IPS-15b (cell line): ENCODE measurements at regions not wholly inside any gene's neighbourhood (a gene's known extent, or its start where the extent isn't known, plus 50 kb on each side); places are given as distances from the start of the nearest gene placed in this dataset.
"Not testable (repeated sequence)": the region's sequence is repeated elsewhere in the genome, so short reads cannot be mapped to it uniquely, and the experiment has no call there.

Experiments used
- H3K27me3 ChIP-seq: one replicate; pipeline ENCODE4 v1.6.1; 2013; ENCODE audit warnings: low read length; ENCODE audit not compliant: control insufficient read depth, insufficient read depth
- H3K36me3 ChIP-seq: one replicate; pipeline ENCODE4 v1.6.1; 2013; ENCODE audit warnings: low read length; ENCODE audit not compliant: control insufficient read depth, insufficient read depth
- H3K4me1 ChIP-seq: one replicate; pipeline ENCODE4 v1.6.1; 2013; ENCODE audit warnings: mild to moderate bottlenecking, low read length; ENCODE audit not compliant: control insufficient read depth, insufficient read depth
- H3K4me3 ChIP-seq: one replicate; pipeline ENCODE4 v1.5.1; 2013; ENCODE audit warnings: low read depth, low read length
- H3K9ac ChIP-seq: one replicate; pipeline ENCODE4 v1.6.1; 2013; ENCODE audit warnings: low read depth, mild to moderate bottlenecking, low read length
- H3K9me3 ChIP-seq: one replicate; pipeline ENCODE4 v1.6.1; 2013; ENCODE audit warnings: mild to moderate bottlenecking, low read length; ENCODE audit not compliant: control insufficient read depth, insufficient read depth

GRCh38 chr14:43795600-43796228 lies 711.4 kb downstream of the FSCB start:
- Histone ChIP-seq H3K27me3 (no peaks in the 10 kb centered on the region), H3K36me3 (no peaks in the 10 kb centered on the region), H3K9me3 (no peaks in the 10 kb centered on the region)

DNA sequence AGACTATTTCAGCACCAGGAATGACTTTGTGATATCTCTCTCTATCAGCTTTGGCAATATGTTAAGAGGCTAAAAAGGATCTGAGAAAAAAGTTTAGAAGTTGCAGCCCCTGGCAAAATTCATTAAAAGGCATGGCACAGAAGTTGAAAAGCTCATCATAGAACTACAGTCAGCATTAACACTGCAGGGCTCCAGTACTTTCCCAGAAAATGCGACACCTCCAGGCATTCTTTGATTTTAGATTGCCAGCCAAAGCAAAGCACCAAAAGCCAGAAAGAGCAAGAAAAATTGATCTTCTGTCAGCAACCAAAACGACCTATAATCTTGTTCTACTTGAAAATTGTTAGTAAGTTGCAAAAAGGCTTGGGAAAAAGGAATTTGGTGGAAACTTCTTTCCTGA lies 713.5 kb downstream of the FSCB start:
- Histone ChIP-seq H3K9ac (no peak overlapping the region), H3K9me3 (no peaks in the 10 kb centered on the region), H3K27me3 (no peaks in the 10 kb centered on the region), H3K4me3 (no peak overlapping the region), H3K36me3 (no peaks in the 10 kb centered on the region), H3K4me1 (peaks cover 4% of the 10 kb centered on the region)

More at GRCh38 chr14:43795600-43796228, 711.4 kb downstream of the FSCB start:
- Histone ChIP-seq H3K9ac (no peak overlapping the region), H3K4me3 (no peak overlapping the region), H3K4me1 (no peaks in the 10 kb centered on the region)

- no peaks in the 10 kb centered on the region for H3K9me3 ChIP-seq
- H3K4me3 ChIP-seq = no peak overlapping the region
- peaks cover 4% of the 10 kb centered on the region for H3K4me1 ChIP-seq
- no peak overlapping the region for H3K9ac ChIP-seq
- H3K36me3 ChIP-seq = no peaks in the 10 kb centered on the region
- H3K27me3 ChIP-seq = no peaks in the 10 kb centered on the region
Measured at GRCh38 chr14:43792980-43793379, 714.1 kb downstream of the FSCB start.

DNA sequence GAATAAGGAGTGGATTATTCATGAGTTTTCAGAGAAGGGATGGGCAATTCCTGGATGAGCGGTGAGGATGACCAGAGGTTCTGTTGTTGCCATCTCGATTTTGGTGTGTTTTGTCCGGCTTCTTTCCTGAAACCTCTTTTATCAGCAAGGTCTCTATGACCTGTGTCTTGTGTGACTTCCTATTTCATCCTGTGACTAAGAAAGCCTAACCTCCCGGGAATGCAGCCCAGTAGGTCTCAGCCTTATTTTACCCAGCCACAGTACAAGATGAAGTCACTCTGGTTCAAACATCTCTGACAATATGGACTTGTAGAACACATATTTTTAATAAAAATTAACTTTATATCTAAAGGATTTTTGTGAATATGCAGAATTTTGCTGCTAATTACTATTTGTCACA lies 716.4 kb downstream of the FSCB start:
- H3K4me3 ChIP-seq = no peak overlapping the region
- H3K4me1 ChIP-seq = peaks cover 4% of the 10 kb centered on the region
- no peak overlapping the region for H3K9ac ChIP-seq
- no peaks in the 10 kb centered on the region for H3K27me3 ChIP-seq
- no peaks in the 10 kb centered on the region for H3K9me3 ChIP-seq
- H3K36me3 ChIP-seq = no peaks in the 10 kb centered on the region

GRCh38 chr14:43789458-43789857 lies 717.6 kb downstream of the FSCB start:
- peaks cover 4% of the 10 kb centered on the region for H3K4me1 ChIP-seq
- no peaks in the 10 kb centered on the region for H3K9me3 ChIP-seq
- H3K4me3 ChIP-seq = no peak overlapping the region
- no peaks in the 10 kb centered on the region for H3K27me3 ChIP-seq
- H3K9ac ChIP-seq = no peak overlapping the region
- H3K36me3 ChIP-seq = no peaks in the 10 kb centered on the region

DNA sequence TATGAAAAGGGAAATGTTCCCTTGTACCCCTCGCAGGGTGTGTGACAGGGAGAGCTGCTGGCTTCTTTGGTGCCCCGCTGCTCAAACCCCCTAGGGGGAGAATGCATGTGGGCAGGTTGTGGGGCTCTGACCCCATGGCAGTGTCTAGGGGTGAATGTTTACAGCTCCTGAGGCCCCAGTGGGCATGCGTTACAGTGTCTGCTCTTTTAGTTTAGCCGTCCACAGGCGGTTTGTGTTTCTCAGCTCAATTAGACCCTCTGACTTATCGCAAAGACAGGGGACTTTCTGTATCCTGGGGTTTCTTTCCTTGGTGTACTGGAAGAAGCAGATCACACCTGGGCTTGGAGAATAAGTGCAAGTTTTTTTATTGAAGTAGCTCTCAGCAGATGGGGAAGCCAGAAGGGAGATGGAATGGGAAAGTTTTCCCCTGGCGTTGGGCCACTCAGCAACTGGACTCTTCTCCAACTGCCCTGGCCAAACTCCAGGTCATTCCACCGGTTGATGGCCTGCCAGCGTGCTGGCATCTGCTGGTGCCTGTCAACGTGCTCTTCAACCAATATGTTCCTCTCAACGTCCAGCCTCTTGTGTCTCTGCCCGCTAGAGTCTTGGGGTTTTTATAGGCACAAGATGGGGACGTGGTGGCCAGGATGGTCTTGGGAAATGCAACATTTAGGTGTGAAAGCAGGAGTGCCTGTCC lies 720.9 kb downstream of the FSCB start:
- Histone ChIP-seq H3K9ac (no peak overlapping the region), H3K4me1 (peaks cover 4% of the 10 kb centered on the region), H3K9me3 (no peaks in the 10 kb centered on the region), H3K27me3 (no peaks in the 10 kb centered on the region), H3K4me3 (no peak overlapping the region), H3K36me3 (no peaks in the 10 kb centered on the region)

DNA sequence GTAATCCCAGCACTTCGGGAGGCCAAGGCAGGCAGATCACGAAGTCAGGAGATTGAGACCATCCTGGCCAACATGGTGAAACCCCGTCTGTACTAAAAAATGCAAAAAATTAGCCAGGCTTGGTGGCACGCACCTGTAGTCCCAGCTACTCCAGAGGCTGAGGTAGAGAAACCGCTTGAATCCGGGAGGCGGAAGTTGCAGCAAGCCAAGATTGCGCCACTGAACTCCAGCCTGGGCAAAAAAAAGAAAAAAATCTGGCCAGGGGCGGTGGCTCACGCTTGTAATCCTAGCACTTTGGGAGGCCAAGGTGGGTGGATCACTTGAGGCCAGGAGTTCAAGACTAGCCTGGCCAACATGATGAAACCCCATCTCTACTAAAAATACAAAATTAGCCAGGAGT lies 722.7 kb downstream of the FSCB start:
- not testable (repeated sequence) for H3K4me1 ChIP-seq, H3K27me3 ChIP-seq, H3K4me3 ChIP-seq, H3K9me3 ChIP-seq, H3K9ac ChIP-seq, H3K36me3 ChIP-seq

GRCh38 chr14:43778937-43779639 lies 728.0 kb downstream of the FSCB start:
- Histone ChIP-seq H3K36me3 (no peaks in the 10 kb centered on the region), H3K4me3 (no peak overlapping the region), H3K27me3 (no peaks in the 10 kb centered on the region), H3K9ac (no peak overlapping the region), H3K9me3 (no peaks in the 10 kb centered on the region), H3K4me1 (no peaks in the 10 kb centered on the region)

DNA sequence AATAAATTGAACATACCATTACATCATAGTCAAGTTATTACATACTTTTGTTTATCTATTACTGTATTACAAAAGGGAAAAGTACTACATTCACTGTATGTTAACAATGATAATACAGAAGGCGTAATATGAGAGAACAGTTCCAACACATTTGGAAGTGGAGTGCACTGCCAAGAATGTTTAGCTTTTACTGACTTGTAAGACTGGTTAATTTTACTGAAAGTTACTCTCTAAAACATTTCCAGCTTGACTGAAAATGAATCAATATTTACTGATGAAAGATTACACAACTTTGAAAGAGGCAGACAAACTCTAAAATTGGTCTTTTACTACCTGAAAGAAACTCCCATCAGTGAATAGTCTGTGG lies 728.5 kb downstream of the FSCB start:
- H3K4me3 ChIP-seq = no peak overlapping the region
- no peaks in the 10 kb centered on the region for H3K27me3 ChIP-seq
- no peaks in the 10 kb centered on the region for H3K9me3 ChIP-seq
- no peaks in the 10 kb centered on the region for H3K36me3 ChIP-seq
- H3K4me1 ChIP-seq = no peaks in the 10 kb centered on the region
- H3K9ac ChIP-seq = no peak overlapping the region

GRCh38 chr14:43765474-43765873 lies 741.6 kb downstream of the FSCB start:
- no peaks in the 10 kb centered on the region for H3K27me3 ChIP-seq
- no peak overlapping the region for H3K9ac ChIP-seq
- H3K9me3 ChIP-seq = no peaks in the 10 kb centered on the region
- H3K4me1 ChIP-seq = no peaks in the 10 kb centered on the region
- H3K4me3 ChIP-seq = no peak overlapping the region
- no peaks in the 10 kb centered on the region for H3K36me3 ChIP-seq

DNA sequence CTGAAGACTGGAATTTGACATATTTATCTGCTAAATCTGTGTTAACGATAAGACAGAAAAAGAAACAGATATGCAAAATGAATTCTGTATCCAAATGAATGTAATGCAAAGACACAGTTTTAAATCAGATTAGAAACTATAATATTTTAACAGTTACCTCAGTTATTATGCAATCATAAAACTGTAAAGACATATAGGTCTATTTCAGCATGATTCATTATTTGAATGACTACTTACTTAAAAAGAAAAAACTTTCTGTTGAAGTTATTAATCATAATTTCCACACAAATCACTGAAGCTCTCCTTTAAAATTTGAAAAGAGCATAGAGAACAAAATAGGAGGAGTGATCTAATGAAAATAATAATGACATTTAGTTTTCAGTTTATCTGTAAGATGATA lies 742.6 kb downstream of the FSCB start:
- H3K4me1 ChIP-seq = no peaks in the 10 kb centered on the region
- H3K27me3 ChIP-seq = no peaks in the 10 kb centered on the region
- no peak overlapping the region for H3K9ac ChIP-seq
- H3K36me3 ChIP-seq = no peaks in the 10 kb centered on the region
- H3K4me3 ChIP-seq = no peak overlapping the region
- no peaks in the 10 kb centered on the region for H3K9me3 ChIP-seq

DNA sequence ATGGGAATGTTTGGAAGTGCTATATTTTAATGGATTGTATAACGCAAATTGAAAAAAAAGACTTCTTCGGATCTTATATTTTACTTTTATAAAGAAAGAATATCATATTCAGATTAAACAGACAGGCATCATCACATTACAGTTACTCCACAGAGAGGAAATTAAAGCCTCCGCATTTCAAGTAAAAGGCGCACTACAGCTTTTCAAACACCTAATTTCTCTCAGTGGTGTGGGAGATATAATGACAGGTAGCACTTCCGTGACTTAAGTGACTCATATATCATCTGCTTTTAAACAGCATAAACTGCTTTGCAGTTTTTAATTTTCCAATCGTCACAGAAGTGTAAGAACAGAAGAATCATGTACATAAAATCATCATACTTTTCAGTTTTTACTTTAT lies 751.4 kb downstream of the FSCB start:
- Histone ChIP-seq H3K9ac (no peak overlapping the region), H3K36me3 (no peaks in the 10 kb centered on the region), H3K9me3 (no peaks in the 10 kb centered on the region), H3K4me1 (peaks cover 11% of the 10 kb centered on the region), H3K4me3 (no peak overlapping the region), H3K27me3 (no peaks in the 10 kb centered on the region)
